NCI-H1092 (cell line): ENCODE measurements at regions not wholly inside any gene's neighbourhood (a gene's known extent, or its start where the extent isn't known, plus 50 kb on each side); places are given as distances from the start of the nearest gene placed in this dataset.
"Not testable (repeated sequence)": the region's sequence is repeated elsewhere in the genome, so short reads cannot be mapped to it uniquely, and the experiment has no call there.

Experiments
- DNase-seq: peaks from one replicate; lab custom pipeline; 2025; lab: John Stamatoyannopoulos, UW

GRCh38 chr3:115396801-115397200 lies 226.5 kb upstream of the GAP43 start:
- no peak for DNase-seq

GRCh38 chr3:115397433-115397832 lies 225.9 kb upstream of the GAP43 start:
- no peak for DNase-seq

GRCh38 chr3:115398506-115398905 lies 224.8 kb upstream of the GAP43 start:
- DNase-seq = no peak

- no peak for DNase-seq
Measured at GRCh38 chr3:115399750-115400149, 223.6 kb upstream of the GAP43 start.

GRCh38 chr3:115401298-115401697 lies 222.0 kb upstream of the GAP43 start:
- no peak for DNase-seq

GRCh38 chr3:115401851-115402501 lies 221.3 kb upstream of the GAP43 start:
- DNase-seq = no peak

- no peak for DNase-seq
Measured at GRCh38 chr3:115402651-115403050, 220.7 kb upstream of the GAP43 start.

GRCh38 chr3:115403786-115404185 lies 219.5 kb upstream of the GAP43 start:
- no peak for DNase-seq

GRCh38 chr3:115409596-115409995 lies 213.7 kb upstream of the GAP43 start:
- no peak for DNase-seq

- not testable (repeated sequence) for DNase-seq
Measured at GRCh38 chr3:115414610-115415009, 208.7 kb upstream of the GAP43 start.

GRCh38 chr3:115415246-115415996 lies 207.9 kb upstream of the GAP43 start:
- DNase-seq = no peak

GRCh38 chr3:115418583-115418982 lies 204.7 kb upstream of the GAP43 start:
- no peak for DNase-seq

- no peak for DNase-seq
Measured at GRCh38 chr3:115420086-115420485, 203.2 kb upstream of the GAP43 start.

- DNase-seq = no peak
Measured at GRCh38 chr3:115423170-115423569, 200.1 kb upstream of the GAP43 start.

- no peak for DNase-seq
Measured at GRCh38 chr3:115428841-115429240, 194.5 kb upstream of the GAP43 start.

- no peak for DNase-seq
Measured at GRCh38 chr3:115436767-115437301, 186.5 kb upstream of the GAP43 start.

- no peak for DNase-seq
Measured at GRCh38 chr3:115438799-115439198, 184.5 kb upstream of the GAP43 start.

GRCh38 chr3:115445559-115445958 lies 177.8 kb upstream of the GAP43 start:
- no peak for DNase-seq

- no peak for DNase-seq
Measured at GRCh38 chr3:115448851-115449250, 174.5 kb upstream of the GAP43 start.

GRCh38 chr3:115450036-115450435 lies 173.3 kb upstream of the GAP43 start:
- no peak for DNase-seq

- DNase-seq = no peak
Measured at GRCh38 chr3:115464036-115464435, 159.3 kb upstream of the GAP43 start.

- peak; percentile 73 for DNase-seq
Measured at GRCh38 chr3:115469649-115470048, 153.7 kb upstream of the GAP43 start.

GRCh38 chr3:115470254-115470653 lies 153.1 kb upstream of the GAP43 start:
- DNase-seq = peak; percentile 2
